Lower lobe of right lung (tissue), 2 donors: ENCODE measurements at regions not wholly inside any gene's neighbourhood (a gene's known extent, or its start where the extent isn't known, plus 50 kb on each side); places are given as distances from the start of the nearest gene placed in this dataset.
A peak's percentile ranks its signal among the peaks of the same experiment; 100 is the strongest.

ENCODE experiments used
- ATAC-seq, 2 donors: fragments of 200-7000 bp; cut with Tn5 transposase; one replicate each; pipeline ENCODE4 v1.9.1; 2020 to 2022; ENCODE audit warnings: mild to moderate bottlenecking in 2 of 2, moderate library complexity in 2 of 2
- DNase-seq: peaks from one replicate; pipeline ENCODE4 v3.0.0-alpha.2; 2020
- H3K27ac ChIP-seq: fragments of 200-600 bp; one replicate; pipeline ENCODE4 v1.8.0; 2022
- H3K27me3 ChIP-seq: fragments of 200-600 bp; one replicate; pipeline ENCODE4 v1.8.0; 2022; ENCODE audit warnings: low read depth
- H3K36me3 ChIP-seq: fragments of 200-600 bp; one replicate; pipeline ENCODE4 v1.8.0; 2022; ENCODE audit warnings: mild to moderate bottlenecking
- H3K4me1 ChIP-seq: fragments of 200-600 bp; one replicate; pipeline ENCODE4 v1.8.0; 2022
- H3K4me3 ChIP-seq: fragments of 200-600 bp; one replicate; pipeline ENCODE4 v1.8.0; 2022; ENCODE audit warnings: mild to moderate bottlenecking
- H3K9me3 ChIP-seq: fragments of 200-600 bp; one replicate; pipeline ENCODE4 v1.8.0; 2022
- CTCF ChIP-seq: fragments of 200-600 bp; IDR thresholded peaks from one replicate; pipeline ENCODE4 v1.8.0; 2022; ENCODE audit warnings: antibody characterized with exemption, mild to moderate bottlenecking
- intact Hi-C: fragments of 100-400 bp; cut with DNase I; formaldehyde crosslinking; loops from one replicate; pipeline ENCODE4 v1.11.0; 2022
- donor health status: DM: no; HTN: yes; CAD: no; lungs with severe emphysema.

- H3K9me3 ChIP-seq, result no peaks in the 10 kb centered on the region
- no peaks in the 10 kb centered on the region for H3K27me3 ChIP-seq
- H3K4me3 ChIP-seq, result no peak overlapping the region
- H3K27ac ChIP-seq, result no peak overlapping the region
- no peak for TF ChIP-seq CTCF
- intact Hi-C loops, result no loop called here
- peaks cover 30% of the 10 kb centered on the region for H3K4me1 ChIP-seq
- no peaks in the 10 kb centered on the region for H3K36me3 ChIP-seq
- ATAC-seq, result no peak
- DNase-seq, result no peak
These were observed 359.0 kb downstream of the OSTF1 start for GRCh38 chr9:75447281-75447680.

- no peak for DNase-seq
- Histone ChIP-seq H3K27me3 (no peaks in the 10 kb centered on the region), H3K4me1 (peaks cover 37% of the 10 kb centered on the region), H3K4me3 (no peak overlapping the region), H3K36me3 (no peaks in the 10 kb centered on the region), H3K27ac (no peak overlapping the region), H3K9me3 (no peaks in the 10 kb centered on the region)
- TF ChIP-seq CTCF, result no peak
- ATAC-seq, result peak; percentile 13 to 40
- intact Hi-C loops, result no loop called here
These were observed 360.0 kb downstream of the OSTF1 start for GRCh38 chr9:75448281-75448680.

GRCh38 chr9:75448955-75449354 lies 360.6 kb downstream of the OSTF1 start:
- no peaks in the 10 kb centered on the region for H3K36me3 ChIP-seq
- H3K4me1 ChIP-seq, result peaks cover 40% of the 10 kb centered on the region
- no peak overlapping the region for H3K4me3 ChIP-seq
- no peaks in the 10 kb centered on the region for H3K27me3 ChIP-seq
- intact Hi-C loops, result no loop called here
- DNase-seq (no peak), ATAC-seq (no peak)
- no peak for TF ChIP-seq CTCF
- H3K9me3 ChIP-seq, result no peaks in the 10 kb centered on the region
- H3K27ac ChIP-seq, result no peak overlapping the region

- TF ChIP-seq CTCF, result no peak
- Histone ChIP-seq H3K36me3 (no peaks in the 10 kb centered on the region), H3K27ac (no peak overlapping the region), H3K27me3 (no peaks in the 10 kb centered on the region), H3K4me1 (peaks cover 48% of the 10 kb centered on the region), H3K9me3 (no peaks in the 10 kb centered on the region), H3K4me3 (no peak overlapping the region)
- no peak for DNase-seq
- no peak for ATAC-seq
- intact Hi-C loops, result no loop called here
These were observed 362.7 kb downstream of the OSTF1 start for GRCh38 chr9:75451045-75451444.

- no peak overlapping the region for H3K27ac ChIP-seq
- H3K27me3 ChIP-seq, result no peaks in the 10 kb centered on the region
- TF ChIP-seq CTCF, result no peak
- no peak overlapping the region for H3K4me3 ChIP-seq
- DNase-seq (no peak), ATAC-seq (peak; percentile 61 to 70)
- intact Hi-C loops, result no loop called here
- H3K4me1 ChIP-seq, result peaks cover 48% of the 10 kb centered on the region
- H3K9me3 ChIP-seq, result no peaks in the 10 kb centered on the region
- no peaks in the 10 kb centered on the region for H3K36me3 ChIP-seq
These were observed 363.2 kb downstream of the OSTF1 start for GRCh38 chr9:75451505-75451904.

- Histone ChIP-seq H3K9me3 (no peaks in the 10 kb centered on the region), H3K36me3 (no peaks in the 10 kb centered on the region), H3K27me3 (no peaks in the 10 kb centered on the region), H3K27ac (no peak overlapping the region), H3K4me1 (peaks cover 48% of the 10 kb centered on the region), H3K4me3 (no peak overlapping the region)
- intact Hi-C loops, result no loop called here
- TF ChIP-seq CTCF, result no peak
- DNase-seq (no peak), ATAC-seq (no peak)
These were observed 364.2 kb downstream of the OSTF1 start for GRCh38 chr9:75452512-75452911.
